ENCODE measurements at regions not wholly inside any gene's neighbourhood (a gene's known extent, or its start where the extent isn't known, plus 50 kb on each side); places are given as distances from the start of the nearest gene placed in this dataset.
"Not testable (repeated sequence)": the region's sequence is repeated elsewhere in the genome, so short reads cannot be mapped to it uniquely, and the experiment has no call there.

DNA sequence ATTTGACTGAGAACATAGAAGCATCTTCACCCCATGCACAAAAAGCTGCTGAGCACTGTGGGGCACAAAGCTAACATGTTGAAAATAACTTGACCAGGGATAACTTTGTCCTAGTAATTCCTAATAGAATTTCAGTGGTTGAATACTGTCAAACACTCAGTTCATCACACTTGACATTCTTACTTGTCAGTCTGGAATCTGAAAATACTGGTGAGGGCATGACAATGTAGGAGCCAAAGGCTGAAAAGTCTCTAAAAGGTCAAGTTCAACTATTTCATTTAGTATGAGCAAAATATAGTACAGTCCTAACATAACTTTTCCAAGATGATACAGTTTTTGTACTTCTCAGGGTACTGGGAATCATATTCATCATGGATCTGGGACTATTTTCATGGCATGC is 504.4 kb upstream of the LMO3 start:
- DNase-seq (ENCODE audit: low read depth, low spot score) = no peak

DNA sequence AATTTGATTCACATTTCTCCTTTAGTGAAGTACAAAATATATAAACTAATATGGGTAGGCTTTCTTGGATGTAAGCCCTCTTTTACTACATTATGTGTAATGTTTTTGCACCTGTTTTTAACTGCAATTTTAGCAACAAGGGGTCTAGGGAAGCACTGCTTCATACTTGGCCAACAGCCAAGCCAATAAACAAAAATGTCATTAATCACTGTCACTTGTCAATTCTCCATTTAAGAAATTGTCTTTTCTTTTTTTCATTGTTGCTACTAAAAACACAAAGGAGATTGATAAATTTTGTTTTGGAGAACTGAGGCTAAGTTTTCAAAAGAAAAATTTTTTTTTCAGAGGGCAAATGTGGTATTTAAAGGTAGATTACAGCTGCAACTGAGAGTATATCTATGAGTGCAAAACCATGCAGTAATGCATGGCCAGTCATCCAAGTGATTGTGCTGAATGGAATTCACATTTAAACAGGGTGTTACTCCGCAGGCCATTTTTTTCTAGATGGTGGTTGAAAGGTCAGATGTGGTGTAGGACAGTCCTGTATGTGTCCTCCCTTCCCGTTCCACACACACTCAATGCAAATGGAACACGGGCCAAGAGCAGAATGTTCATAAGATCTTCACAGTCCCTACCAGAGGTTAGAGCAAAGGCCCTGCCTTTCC is 503.0 kb upstream of the LMO3 start:
- no peak for DNase-seq (ENCODE audit: low read depth, low spot score)

DNA sequence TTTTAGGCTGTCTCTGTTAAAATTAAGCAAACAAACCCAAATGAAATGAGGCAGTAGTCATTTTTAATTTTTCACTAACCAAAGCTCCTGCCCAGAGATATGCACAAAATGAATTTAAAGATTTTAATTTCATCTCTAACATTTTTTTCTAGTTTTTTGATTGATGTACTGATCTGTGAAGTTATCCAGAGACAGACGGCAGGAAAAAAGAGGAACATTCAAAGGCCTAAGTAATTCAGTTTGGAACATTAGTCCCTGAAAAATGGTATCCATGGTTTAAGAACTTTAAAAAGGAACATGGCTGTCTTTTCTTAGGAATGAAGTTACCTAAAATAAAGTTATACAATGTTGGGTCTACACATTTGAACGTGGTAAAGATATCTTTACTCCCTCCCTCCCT is 498.8 kb upstream of the LMO3 start:
- DNase-seq (ENCODE audit: low read depth, low spot score) = no peak

DNA sequence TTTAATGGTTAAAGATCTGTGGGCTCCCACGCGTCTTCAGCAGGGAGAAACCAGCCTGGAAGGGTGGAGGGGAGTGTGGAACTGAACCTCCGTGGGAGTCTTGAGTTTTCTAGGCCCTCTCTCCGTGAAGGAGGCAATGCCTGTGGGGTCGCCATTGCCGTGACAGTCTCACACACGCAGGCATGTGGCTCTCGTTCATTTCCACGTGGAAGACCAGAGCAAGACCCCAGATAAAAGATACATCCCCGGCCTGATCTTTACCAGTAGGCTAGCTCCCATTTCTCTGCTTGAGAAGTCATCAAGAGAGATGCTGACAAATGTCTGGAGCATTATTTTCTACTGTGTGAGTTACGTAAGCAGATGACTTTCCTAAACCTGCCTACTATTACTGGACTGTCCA is 491.7 kb upstream of the LMO3 start:
- no peak for DNase-seq (ENCODE audit: low read depth, low spot score)

DNA sequence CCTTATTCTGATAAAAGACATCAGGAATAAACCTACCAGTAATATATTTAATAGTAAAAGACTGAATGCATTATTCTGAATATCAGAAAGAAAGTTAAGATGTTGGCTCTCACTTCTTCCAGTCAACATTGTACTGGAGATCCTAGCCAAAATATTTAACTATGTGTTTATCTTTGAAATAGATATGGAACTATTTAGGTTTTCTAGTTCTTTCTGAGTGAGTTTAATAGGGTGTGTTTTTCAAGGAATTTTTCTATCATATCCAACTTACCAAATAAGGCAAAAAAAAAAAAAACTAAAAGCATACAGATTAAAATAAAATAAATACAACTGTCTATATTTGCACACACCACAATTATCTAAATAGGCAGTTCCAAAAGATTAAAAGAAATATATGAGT is 478.9 kb upstream of the LMO3 start:
- no peak for DNase-seq (ENCODE audit: low read depth, low spot score)

- DNase-seq (ENCODE audit: low read depth, low spot score) = no peak
Measured at GRCh38 chr12:17079251-17079909, 473.4 kb upstream of the LMO3 start.

GRCh38 chr12:17077594-17077993 is 471.6 kb upstream of the LMO3 start:
- DNase-seq (ENCODE audit: low read depth, low spot score) = no peak

GRCh38 chr12:17076811-17077210 is 470.8 kb upstream of the LMO3 start:
- DNase-seq (ENCODE audit: low read depth, low spot score) = no peak

GRCh38 chr12:17076028-17076744 is 470.2 kb upstream of the LMO3 start:
- DNase-seq (ENCODE audit: low read depth, low spot score) = no peak

- DNase-seq (ENCODE audit: low read depth, low spot score) = no peak
Measured at GRCh38 chr12:17064834-17065233, 458.9 kb upstream of the LMO3 start.

DNA sequence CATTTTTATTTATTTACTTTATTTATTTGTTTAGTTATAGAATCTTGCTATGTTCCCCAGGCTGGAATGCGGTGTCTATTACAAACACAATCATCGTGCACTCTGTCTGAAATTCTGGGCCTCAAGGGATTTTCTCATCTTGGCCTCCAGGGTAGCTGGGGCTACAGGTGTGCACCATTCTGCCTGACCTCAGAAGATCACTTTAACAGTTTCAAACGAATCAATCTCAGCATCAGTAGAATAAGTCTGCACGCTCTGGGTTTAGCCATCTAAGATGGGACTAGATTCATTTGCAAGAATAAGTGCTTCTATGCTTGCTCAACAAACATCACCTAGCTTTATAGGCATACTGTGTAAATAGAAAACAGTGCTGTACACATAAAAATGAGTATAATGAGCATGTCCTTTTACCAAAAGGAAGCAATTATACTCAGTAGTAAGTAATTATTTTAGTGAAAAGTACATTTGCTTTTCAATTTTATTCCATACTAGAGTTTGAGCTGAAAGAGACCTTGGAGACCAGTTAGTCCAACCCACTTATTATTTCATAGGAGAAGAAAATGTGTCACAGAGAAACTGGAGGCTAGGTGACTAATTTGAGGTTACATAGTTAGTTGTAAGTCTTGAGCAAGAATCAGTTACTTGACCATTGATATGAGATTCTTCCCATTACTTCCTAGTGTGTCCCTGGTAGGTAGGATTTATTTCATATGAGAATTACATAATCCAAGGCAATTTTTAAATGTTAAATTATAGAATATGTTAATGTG is 456.5 kb upstream of the LMO3 start:
- DNase-seq (ENCODE audit: low read depth, low spot score) = no peak

DNA sequence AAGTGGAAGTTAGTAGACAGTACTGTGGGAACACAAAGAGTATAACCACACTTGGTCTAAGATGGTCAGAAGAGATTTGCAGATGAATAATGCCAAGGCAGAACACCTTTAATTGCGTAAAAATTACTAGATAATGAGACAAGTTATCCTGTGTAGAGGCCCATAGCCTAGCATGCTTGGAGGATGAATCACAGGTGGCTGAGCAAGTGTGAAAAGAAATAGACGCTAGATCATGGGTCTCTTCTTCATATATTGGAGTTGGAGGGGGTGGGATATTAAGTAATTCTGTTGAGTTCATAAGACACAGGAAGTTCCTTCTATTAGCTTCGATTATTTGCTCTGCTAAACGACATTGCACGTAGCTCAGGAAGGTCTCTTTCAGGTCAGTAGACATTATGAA is 454.3 kb upstream of the LMO3 start:
- DNase-seq (ENCODE audit: low read depth, low spot score) = no peak

GRCh38 chr12:17056546-17056945 is 450.6 kb upstream of the LMO3 start:
- no peak for DNase-seq (ENCODE audit: low read depth, low spot score)

DNA sequence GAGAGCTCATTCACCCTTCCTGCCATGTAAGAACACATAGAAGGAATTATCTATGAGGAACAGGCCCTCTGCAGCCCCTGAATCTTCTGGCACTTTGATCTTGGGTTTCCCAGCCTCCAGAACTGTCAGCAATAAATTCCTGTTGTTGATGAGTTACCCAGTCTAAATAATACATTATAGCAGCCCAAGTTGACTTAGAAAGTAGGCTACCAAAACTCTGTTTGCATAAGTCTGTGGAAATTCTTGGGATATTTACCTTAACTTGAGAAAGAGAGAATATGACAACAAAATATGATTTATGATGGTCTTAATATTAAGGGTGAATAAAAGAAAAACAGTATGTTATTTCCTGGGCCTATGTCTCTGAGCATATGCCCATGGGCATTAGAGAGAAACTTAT is 433.0 kb upstream of the LMO3 start:
- no peak for DNase-seq (ENCODE audit: low read depth, low spot score)

GRCh38 chr12:17035372-17035771 is 429.4 kb upstream of the LMO3 start:
- no peak for DNase-seq (ENCODE audit: low read depth, low spot score)

DNA sequence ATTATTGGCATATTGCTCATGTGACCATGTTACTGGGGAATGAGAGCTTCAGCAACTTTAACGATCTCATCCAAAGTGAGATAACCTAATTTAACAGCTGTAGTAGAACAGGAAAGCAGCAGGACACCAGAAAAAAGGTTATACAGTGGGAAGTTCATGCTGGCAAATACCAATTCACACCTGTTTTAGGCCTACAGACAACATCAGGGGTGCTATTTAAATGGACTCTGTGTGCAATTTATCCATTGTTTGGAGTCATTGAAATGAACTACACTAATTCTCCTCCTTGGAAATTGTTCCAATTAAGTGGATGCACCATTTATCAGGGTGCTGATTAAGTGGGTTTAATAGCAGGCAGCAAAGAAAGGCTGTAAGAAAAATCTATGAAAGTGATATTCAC is 424.4 kb upstream of the LMO3 start:
- no peak for DNase-seq (ENCODE audit: low read depth, low spot score)

DNA sequence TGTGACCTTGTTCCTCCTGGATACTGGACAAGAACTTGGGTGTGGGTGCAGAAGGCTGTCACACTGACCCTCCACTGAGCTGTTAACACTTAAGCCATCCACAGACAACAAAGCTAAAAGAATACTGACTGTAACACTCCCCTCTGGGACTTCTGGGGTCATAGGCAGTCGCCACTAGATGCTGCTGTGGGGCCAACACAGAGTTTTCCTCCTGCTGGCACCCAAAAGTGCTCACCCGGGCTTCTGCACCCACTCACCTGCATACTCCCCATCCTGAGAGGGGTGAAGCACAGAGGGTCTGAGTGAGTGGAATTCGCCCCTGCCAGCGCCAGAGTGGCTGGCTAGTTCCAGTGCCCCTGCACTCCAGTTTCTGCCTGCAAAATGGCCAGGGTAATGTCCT is 422.4 kb upstream of the LMO3 start:
- no peak for DNase-seq (ENCODE audit: low read depth, low spot score)

GRCh38 chr12:17025424-17025823 is 419.5 kb upstream of the LMO3 start:
- DNase-seq (ENCODE audit: low read depth, low spot score) = not testable (repeated sequence)

DNA sequence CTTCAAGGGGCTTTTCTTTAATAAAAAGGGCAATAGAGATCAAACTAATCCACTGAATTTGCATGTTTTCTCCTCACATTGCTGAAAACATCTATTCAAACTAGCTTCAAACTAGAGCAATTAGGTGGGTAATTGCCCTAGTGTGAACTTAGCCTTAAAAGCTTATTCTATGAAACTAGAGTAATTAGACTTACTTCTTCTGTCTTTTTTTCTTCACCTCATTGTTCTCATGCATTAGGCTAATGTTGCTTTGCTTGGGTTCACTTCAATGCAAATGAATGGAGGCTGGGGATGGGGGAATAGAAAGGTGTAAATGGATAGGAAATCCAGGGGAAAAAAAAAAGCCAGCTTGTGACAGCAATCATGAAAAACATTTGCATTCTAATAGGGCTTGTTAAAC is 414.8 kb upstream of the LMO3 start:
- peak; percentile 10 for DNase-seq (ENCODE audit: low read depth, low spot score)

DNA sequence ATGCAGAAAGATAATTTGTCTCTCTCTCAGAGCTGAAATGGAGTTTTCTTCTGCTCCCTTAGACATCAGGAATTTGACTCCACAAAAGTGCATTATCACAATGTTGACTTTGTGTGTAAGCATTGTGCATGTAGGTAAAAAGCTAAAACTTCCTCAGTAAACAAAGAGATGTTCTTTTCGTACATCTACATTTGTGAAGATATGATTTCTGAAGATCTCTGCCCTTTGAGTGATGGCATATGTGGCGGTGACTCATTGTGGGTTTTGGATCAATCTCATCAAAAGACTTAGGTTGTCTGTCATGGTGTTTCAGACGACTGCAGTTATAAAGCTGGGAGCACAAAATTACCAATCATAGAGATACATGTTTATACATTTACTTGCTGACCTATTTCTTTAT is 411.4 kb upstream of the LMO3 start:
- no peak for DNase-seq (ENCODE audit: low read depth, low spot score)

DNA sequence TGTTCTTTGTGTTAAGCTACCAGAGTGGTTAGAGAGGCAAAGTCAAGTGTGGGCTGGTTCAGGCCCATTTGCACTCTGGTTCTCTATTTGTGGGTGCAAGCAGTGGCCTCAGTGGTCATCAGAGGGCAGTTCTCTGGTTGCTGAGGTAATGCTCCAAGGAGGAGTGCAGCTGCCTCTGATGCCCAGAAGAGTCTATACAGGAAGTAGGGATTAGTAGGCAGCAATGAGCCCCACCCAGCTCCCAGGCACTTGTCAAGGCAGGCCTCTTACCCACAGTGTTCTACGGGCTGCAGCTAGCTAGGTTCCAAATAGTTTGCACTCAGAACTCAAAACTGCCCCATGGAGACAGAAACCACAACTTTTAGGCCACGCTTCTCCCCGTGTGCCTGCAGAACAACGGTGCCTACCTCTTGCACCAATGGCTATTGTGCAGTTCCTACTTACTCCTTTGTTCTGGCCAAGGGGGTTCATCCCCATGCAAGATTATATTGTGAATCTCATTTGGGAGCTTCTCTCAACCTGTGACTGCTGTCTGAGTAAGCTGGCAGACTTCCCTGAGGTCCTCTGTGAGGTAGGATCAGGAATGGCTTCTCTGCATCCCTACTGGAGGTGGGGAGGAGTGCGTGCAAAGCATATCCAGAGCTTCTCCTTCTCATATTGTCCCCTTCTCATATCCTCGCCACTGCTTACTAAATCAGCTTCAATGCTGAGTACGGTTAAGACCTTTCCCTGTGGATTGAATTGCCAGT is 410.3 kb upstream of the LMO3 start:
- no peak for DNase-seq (ENCODE audit: low read depth, low spot score)

GRCh38 chr12:17015501-17015900 is 409.5 kb upstream of the LMO3 start:
- no peak for DNase-seq (ENCODE audit: low read depth, low spot score)

Data from ELF-1 (cell line).